DND-41 (cell line): ENCODE measurements at regions not wholly inside any gene's neighbourhood (a gene's known extent, or its start where the extent isn't known, plus 50 kb on each side); places are given as distances from the start of the nearest gene placed in this dataset.

ENCODE experiments used
- ATAC-seq: fragments of 200-7000 bp; cut with Tn5 transposase; 3 replicates; pipeline ENCODE4 v1.9.1; 2021; ENCODE audit warnings: low read depth; ENCODE audit not compliant: insufficient read depth
- DNase-seq: peaks from one replicate; pipeline ENCODE4 v3.0.0-alpha.2; 2020
- H2AFZ ChIP-seq: 2 replicates; pipeline ENCODE4 v1.6.0; 2012; ENCODE audit warnings: low read depth, low read length
- H3K27ac ChIP-seq: 2 replicates; pipeline ENCODE4 v1.5.1; 2012; ENCODE audit warnings: low read length, inconsistent platforms
- H3K27me3 ChIP-seq: fragments of 200-600 bp; sonication (generic); 2 replicates; pipeline ENCODE4 v1.6.0; 2012; ENCODE audit warnings: low read length, mild to moderate bottlenecking, inconsistent platforms; ENCODE audit not compliant: insufficient read depth, poor library complexity
- H3K36me3 ChIP-seq: 2 replicates; pipeline ENCODE4 v1.5.1; 2012; ENCODE audit warnings: low read length, inconsistent platforms; ENCODE audit not compliant: insufficient read depth
- H3K4me1 ChIP-seq: 2 replicates; pipeline ENCODE4 v1.5.1; 2012; ENCODE audit warnings: mild to moderate bottlenecking, low read length; ENCODE audit not compliant: insufficient read depth
- H3K4me2 ChIP-seq: 2 replicates; pipeline ENCODE4 v1.6.0; 2012; ENCODE audit warnings: mild to moderate bottlenecking, moderate library complexity, low read length, inconsistent platforms; ENCODE audit not compliant: insufficient read depth
- H3K4me3 ChIP-seq, 2 experiments: fragments of 200-600 bp in 1 of 2; shearing (Covaris generic) in 1 of 2; 2 replicates each; pipeline ENCODE4 v1.5.1; 2012 to 2016; ENCODE audit warnings: inconsistent platforms in 2 of 2, low read length in 2 of 2, mild to moderate bottlenecking in 2 of 2, low read depth in 1 of 2, moderate library complexity in 1 of 2
- H3K79me2 ChIP-seq: 2 replicates; pipeline ENCODE4 v1.6.0; 2012; ENCODE audit warnings: low read length, inconsistent platforms; ENCODE audit not compliant: insufficient read depth
- H3K9ac ChIP-seq: 2 replicates; pipeline ENCODE4 v1.6.0; 2012; ENCODE audit warnings: low read depth, mild to moderate bottlenecking, inconsistent platforms, low read length, moderate library complexity
- H3K9me3 ChIP-seq: 2 replicates; pipeline ENCODE4 v1.5.1; 2012; ENCODE audit warnings: low read length, moderate library complexity, mild to moderate bottlenecking, inconsistent platforms; ENCODE audit not compliant: insufficient read depth, severe bottlenecking
- H4K20me1 ChIP-seq: 2 replicates; pipeline ENCODE4 v1.6.0; 2012; ENCODE audit warnings: low read length; ENCODE audit not compliant: insufficient read depth
- EZH2 ChIP-seq: IDR thresholded peaks from 3 replicates; pipeline ENCODE4 v1.6.1; 2012; ENCODE audit warnings: borderline replicate concordance, low read depth, mild to moderate bottlenecking, moderate library complexity, low read length, inconsistent platforms; ENCODE audit not compliant: severe bottlenecking
- TF ChIP-seq, protein P1 (sequence below): IDR thresholded peaks from 2 replicates; pipeline ENCODE4 v1.5.1; 2012; ENCODE audit warnings: borderline replicate concordance, low read length, moderate library complexity, mild to moderate bottlenecking; ENCODE audit not compliant: poor library complexity, severe bottlenecking; ENCODE audit errors: extremely low read depth

DNA sequence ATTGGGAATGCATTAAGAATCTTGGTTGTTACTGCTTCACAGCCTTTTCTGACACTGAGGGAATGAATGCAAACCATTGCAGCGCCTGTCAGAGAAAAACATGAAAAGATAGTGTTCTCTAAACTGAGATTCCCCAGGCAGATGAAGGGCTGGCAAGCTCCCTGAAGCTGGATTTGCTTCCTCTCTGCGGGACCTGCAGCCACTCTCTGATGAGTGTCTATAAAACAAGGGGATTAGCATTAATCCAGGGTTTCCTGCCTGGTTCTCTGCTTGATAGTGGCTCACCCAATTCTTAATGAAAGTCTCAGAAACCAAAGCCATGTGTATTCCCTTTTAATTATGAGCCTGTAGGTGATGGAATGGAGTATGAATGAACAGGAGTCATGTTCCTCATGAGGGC, 344.3 kb upstream of the UMPS start:
- Histone ChIP-seq H3K27me3 (peaks cover 35% of the 10 kb centered on the region), H3K36me3 (no peaks in the 10 kb centered on the region), H2AFZ (no peak overlapping the region), H3K4me2 (no peak overlapping the region), H4K20me1 (no peaks in the 10 kb centered on the region; the same call in 1 of the 2 replicates), H3K79me2 (no peaks in the 10 kb centered on the region), H3K9ac (no peak overlapping the region), H3K9me3 (no peaks in the 10 kb centered on the region), H3K4me3 (no peak overlapping the region), H3K27ac (no peak overlapping the region), H3K4me1 (no peaks in the 10 kb centered on the region)
- ATAC-seq, result no peak
- no peak for DNase-seq
- TF ChIP-seq, protein P1, sequence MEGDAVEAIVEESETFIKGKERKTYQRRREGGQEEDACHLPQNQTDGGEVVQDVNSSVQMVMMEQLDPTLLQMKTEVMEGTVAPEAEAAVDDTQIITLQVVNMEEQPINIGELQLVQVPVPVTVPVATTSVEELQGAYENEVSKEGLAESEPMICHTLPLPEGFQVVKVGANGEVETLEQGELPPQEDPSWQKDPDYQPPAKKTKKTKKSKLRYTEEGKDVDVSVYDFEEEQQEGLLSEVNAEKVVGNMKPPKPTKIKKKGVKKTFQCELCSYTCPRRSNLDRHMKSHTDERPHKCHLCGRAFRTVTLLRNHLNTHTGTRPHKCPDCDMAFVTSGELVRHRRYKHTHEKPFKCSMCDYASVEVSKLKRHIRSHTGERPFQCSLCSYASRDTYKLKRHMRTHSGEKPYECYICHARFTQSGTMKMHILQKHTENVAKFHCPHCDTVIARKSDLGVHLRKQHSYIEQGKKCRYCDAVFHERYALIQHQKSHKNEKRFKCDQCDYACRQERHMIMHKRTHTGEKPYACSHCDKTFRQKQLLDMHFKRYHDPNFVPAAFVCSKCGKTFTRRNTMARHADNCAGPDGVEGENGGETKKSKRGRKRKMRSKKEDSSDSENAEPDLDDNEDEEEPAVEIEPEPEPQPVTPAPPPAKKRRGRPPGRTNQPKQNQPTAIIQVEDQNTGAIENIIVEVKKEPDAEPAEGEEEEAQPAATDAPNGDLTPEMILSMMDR, result no peak
- no peak for TF ChIP-seq EZH2

DNA sequence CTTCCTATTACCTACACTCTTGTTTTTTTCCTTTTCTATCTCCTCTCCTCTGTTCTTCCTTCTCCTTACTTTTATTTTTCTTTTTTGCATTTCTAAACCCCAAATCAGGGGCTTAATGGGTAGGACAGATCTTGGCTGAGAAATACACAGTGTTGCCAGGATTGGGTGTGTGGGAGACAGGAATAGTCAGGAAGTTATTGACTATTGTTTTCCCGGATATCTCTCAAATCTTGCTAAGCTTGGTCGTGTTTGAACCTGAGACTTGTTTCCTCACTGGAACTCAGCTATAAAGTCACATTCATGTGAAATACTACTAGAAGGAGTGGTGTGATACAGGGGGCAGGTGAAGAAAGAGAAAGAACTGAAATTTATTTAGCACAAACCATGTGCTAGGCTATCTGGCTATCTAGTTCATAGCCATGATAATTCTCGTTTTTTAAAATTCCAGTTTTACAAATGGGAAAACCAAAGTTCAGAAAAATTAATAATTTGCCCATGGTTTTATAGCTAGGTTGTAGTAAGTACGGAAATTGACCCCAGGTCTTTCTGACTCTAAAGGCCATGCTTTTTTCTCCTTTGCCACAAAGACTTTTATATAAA, 343.2 kb upstream of the UMPS start:
- TF ChIP-seq EZH2, result no peak
- TF ChIP-seq, protein P1, result no peak
- H3K9me3 ChIP-seq, result no peaks in the 10 kb centered on the region
- H3K27ac ChIP-seq, result no peak overlapping the region
- no peaks in the 10 kb centered on the region for H3K4me1 ChIP-seq
- H3K27me3 ChIP-seq, result peaks cover 35% of the 10 kb centered on the region
- no peak overlapping the region for H3K4me2 ChIP-seq
- H3K36me3 ChIP-seq, result no peaks in the 10 kb centered on the region
- DNase-seq (no peak), ATAC-seq (no peak)
- H3K4me3 ChIP-seq, result no peak overlapping the region
- no peak overlapping the region for H2AFZ ChIP-seq
- H3K79me2 ChIP-seq, result no peaks in the 10 kb centered on the region
- no peak overlapping the region for H3K9ac ChIP-seq
- no peaks in the 10 kb centered on the region; the same call in 1 of the 2 replicates for H4K20me1 ChIP-seq

DNA sequence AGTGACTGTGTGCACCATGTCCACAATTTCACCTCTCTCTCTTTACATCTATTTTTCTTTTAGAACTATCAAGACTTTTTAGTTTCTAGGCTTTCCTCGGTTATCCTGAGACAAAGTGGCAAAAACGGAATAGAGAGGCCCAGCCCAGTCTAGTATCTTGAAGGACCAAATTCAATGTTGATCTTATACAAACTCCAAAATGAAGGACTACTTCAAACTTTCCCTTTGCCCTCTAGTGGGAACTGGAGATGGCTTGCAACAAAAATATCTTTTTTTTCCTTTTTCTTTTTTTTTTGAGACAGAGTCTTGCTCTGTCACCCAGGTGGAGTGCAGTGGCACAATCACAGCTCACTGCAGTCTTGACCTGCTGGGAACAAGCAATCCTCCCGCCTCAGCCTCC, 338.5 kb upstream of the UMPS start:
- no peak overlapping the region for H3K4me3 ChIP-seq
- no peak overlapping the region for H3K27ac ChIP-seq
- no peak overlapping the region for H3K4me2 ChIP-seq
- peaks cover 22% of the 10 kb centered on the region for H3K27me3 ChIP-seq
- H3K79me2 ChIP-seq, result no peaks in the 10 kb centered on the region
- DNase-seq (no peak), ATAC-seq (no peak)
- H3K9me3 ChIP-seq, result no peaks in the 10 kb centered on the region
- H3K36me3 ChIP-seq, result no peaks in the 10 kb centered on the region
- no peak for TF ChIP-seq EZH2
- TF ChIP-seq, protein P1, result no peak
- H3K4me1 ChIP-seq, result no peaks in the 10 kb centered on the region
- no peak overlapping the region for H2AFZ ChIP-seq
- no peak overlapping the region for H3K9ac ChIP-seq
- H4K20me1 ChIP-seq, result no peaks in the 10 kb centered on the region; the same call in 1 of the 2 replicates
